AG10803 (cell line): ENCODE measurements at regions not wholly inside any gene's neighbourhood (a gene's known extent, or its start where the extent isn't known, plus 50 kb on each side); places are given as distances from the start of the nearest gene placed in this dataset.

Experiments used
- DNase-seq: peaks from one replicate; pipeline ENCODE4 v3.0.0; 2010; ENCODE audit warnings: low read depth
- H3K4me3 ChIP-seq: 2 replicates; pipeline ENCODE4 v1.5.1; 2011; ENCODE audit warnings: mild to moderate bottlenecking, low read length, control low read depth
- TF ChIP-seq, protein P1 (sequence below): conservative IDR thresholded peaks from 2 replicates; pipeline ENCODE4 v1.5.1; 2011; ENCODE audit warnings: mild to moderate bottlenecking, low read length, control low read depth, inconsistent platforms

DNA sequence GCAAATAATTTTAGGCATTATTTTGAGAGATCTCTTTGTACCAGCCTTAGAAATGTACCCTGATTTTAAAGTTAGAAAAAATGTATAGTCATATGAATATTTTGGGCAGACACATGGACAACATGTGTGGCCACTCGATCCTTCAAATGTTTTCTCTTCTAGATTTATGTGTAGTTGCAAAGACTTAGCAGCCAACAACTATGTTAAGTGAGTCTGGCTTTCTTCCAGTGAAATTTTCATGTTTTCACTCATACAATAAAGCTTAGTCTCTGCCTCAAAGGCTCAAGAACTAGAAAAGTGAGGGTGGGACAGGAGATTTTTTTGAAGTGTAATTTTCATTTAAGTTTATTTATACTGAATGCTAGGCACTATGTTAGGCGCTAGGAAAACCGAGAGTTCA lies 207.7 kb upstream of the DACH1 start:
- DNase-seq, result peak; percentile 3
- TF ChIP-seq, protein P1, sequence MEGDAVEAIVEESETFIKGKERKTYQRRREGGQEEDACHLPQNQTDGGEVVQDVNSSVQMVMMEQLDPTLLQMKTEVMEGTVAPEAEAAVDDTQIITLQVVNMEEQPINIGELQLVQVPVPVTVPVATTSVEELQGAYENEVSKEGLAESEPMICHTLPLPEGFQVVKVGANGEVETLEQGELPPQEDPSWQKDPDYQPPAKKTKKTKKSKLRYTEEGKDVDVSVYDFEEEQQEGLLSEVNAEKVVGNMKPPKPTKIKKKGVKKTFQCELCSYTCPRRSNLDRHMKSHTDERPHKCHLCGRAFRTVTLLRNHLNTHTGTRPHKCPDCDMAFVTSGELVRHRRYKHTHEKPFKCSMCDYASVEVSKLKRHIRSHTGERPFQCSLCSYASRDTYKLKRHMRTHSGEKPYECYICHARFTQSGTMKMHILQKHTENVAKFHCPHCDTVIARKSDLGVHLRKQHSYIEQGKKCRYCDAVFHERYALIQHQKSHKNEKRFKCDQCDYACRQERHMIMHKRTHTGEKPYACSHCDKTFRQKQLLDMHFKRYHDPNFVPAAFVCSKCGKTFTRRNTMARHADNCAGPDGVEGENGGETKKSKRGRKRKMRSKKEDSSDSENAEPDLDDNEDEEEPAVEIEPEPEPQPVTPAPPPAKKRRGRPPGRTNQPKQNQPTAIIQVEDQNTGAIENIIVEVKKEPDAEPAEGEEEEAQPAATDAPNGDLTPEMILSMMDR, result no peak
- H3K4me3 ChIP-seq, result no peak overlapping the region

GRCh38 chr13:72072261-72072660 lies 205.3 kb upstream of the DACH1 start:
- TF ChIP-seq, protein P1, result no peak
- no peak overlapping the region for H3K4me3 ChIP-seq
- no peak for DNase-seq

DNA sequence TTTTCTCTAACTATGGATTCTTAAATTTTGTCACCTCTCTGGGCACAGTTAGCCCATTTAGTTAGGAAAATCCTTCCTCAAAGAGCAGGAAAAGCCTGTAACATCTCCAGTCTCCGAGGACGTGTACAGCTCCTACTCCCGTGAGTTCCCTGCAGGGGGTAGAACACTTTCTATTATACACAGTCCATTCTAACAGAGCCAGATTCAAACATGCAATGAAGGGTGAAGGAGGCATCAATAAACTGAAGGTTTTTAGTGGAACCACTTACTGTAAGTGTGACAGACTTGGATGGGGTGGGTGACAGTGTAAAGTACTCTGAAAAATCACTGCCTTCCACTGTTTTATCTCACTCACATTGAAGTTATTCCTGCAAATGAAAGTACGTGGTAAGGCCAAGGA lies 204.7 kb upstream of the DACH1 start:
- no peak for DNase-seq
- TF ChIP-seq, protein P1, result no peak

GRCh38 chr13:72062566-72062965 lies 195.6 kb upstream of the DACH1 start:
- TF ChIP-seq, protein P1, result no peak
- no peak overlapping the region for H3K4me3 ChIP-seq
- no peak for DNase-seq

More for the DNA sequence above, 204.7 kb upstream of the DACH1 start:
- no peak overlapping the region for H3K4me3 ChIP-seq

DNA sequence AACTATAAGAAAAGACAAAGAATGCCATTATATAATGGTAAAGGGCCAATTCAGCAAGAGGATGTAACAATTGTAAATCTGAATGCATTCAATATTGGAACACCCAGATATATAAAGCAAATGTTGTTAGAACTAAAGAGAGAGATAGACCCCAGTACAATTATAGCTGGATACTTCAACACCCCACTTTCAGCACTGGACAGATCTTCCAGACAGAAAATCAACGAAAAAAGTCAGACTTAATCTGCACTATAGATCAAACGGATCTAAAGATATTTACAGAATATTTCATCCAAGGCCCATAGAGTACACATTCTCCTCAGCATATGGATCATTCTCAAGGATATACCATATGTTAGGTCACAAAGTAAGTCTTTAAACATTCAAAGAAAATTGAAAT lies 194.6 kb upstream of the DACH1 start:
- no peak for DNase-seq
- TF ChIP-seq, protein P1, result no peak
- H3K4me3 ChIP-seq, result no peak overlapping the region

DNA sequence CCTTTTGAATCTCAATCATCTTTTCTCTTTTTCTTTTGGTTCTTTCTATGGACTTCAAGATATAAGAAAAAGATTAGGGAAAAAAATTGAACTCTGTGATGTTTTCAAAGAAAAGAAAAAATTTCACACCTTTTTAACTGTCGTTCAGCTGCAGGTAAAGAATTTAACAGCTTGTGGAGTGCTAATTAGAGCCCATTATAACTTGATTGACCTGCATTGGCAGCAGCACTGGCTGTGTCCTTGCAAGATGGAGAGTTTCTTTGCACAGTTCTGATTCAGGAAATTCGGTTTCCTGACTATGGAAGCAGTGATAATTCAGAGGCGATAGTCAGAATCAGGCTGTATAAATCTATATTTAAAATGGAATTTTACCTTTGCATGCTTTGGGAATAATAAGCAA lies 183.2 kb upstream of the DACH1 start:
- TF ChIP-seq, protein P1, result no peak
- H3K4me3 ChIP-seq, result no peak overlapping the region
- DNase-seq, result no peak

- no peak overlapping the region for H3K4me3 ChIP-seq
- TF ChIP-seq, protein P1, result no peak
- no peak for DNase-seq
Observed at GRCh38 chr13:72043366-72043765, 176.4 kb upstream of the DACH1 start.
